OCI-LY1 (cell line): ENCODE measurements at regions not wholly inside any gene's neighbourhood (a gene's known extent, or its start where the extent isn't known, plus 50 kb on each side); places are given as distances from the start of the nearest gene placed in this dataset.
"Not testable (repeated sequence)": the region's sequence is repeated elsewhere in the genome, so short reads cannot be mapped to it uniquely, and the experiment has no call there.

Experiments
- H2AFZ ChIP-seq: fragments of 200-600 bp; sonication (generic), shearing (Covaris generic); 2 replicates; pipeline ENCODE4 v1.6.0; 2014; ENCODE audit warnings: antibody characterized with exemption, mild to moderate bottlenecking, low read length
- H3F3A ChIP-seq: fragments of 200-600 bp; sonication (generic), shearing (Covaris generic); 2 replicates; pipeline ENCODE4 v1.6.0; 2014; ENCODE audit warnings: mild to moderate bottlenecking, antibody characterized with exemption, low read length, moderate library complexity; ENCODE audit not compliant: insufficient read depth
- H3K27ac ChIP-seq: fragments of 200-600 bp; sonication (generic); 2 replicates; pipeline ENCODE4 v1.5.1; 2014; ENCODE audit warnings: low read length, mixed run types, mild to moderate bottlenecking, low read depth; ENCODE audit not compliant: poor library complexity, severe bottlenecking
- H3K27me3 ChIP-seq: fragments of 200-600 bp; sonication (generic); 2 replicates; pipeline ENCODE4 v1.6.0; 2014; ENCODE audit warnings: antibody characterized with exemption, mild to moderate bottlenecking, low read length, moderate library complexity; ENCODE audit not compliant: insufficient read depth
- H3K36me3 ChIP-seq: fragments of 200-600 bp; sonication (generic); 2 replicates; pipeline ENCODE4 v1.6.1; 2014; ENCODE audit warnings: mild to moderate bottlenecking, antibody characterized with exemption, low read length, moderate library complexity, mixed read lengths; ENCODE audit not compliant: insufficient read depth
- H3K4me1 ChIP-seq: fragments of 200-600 bp; sonication (generic); 2 replicates; pipeline ENCODE4 v1.5.1; 2014; ENCODE audit warnings: mild to moderate bottlenecking, low read length, moderate library complexity; ENCODE audit not compliant: insufficient read depth, severe bottlenecking
- H3K4me2 ChIP-seq: fragments of 200-600 bp; sonication (generic), shearing (Covaris generic); 2 replicates; pipeline ENCODE4 v1.6.1; 2014; ENCODE audit warnings: low read length
- H3K4me3 ChIP-seq: fragments of 200-600 bp; sonication (generic); 2 replicates; pipeline ENCODE4 v1.5.1; 2014; ENCODE audit warnings: low read length, low read depth, mild to moderate bottlenecking, mixed read lengths; ENCODE audit not compliant: poor library complexity, severe bottlenecking
- H3K79me2 ChIP-seq: fragments of 200-600 bp; shearing (Covaris generic); 2 replicates; pipeline ENCODE4 v1.6.1; 2016; ENCODE audit warnings: mixed run types, low read length, mixed read lengths; ENCODE audit not compliant: insufficient read depth
- H3K9ac ChIP-seq: fragments of 200-600 bp; sonication (generic), shearing (Covaris generic); 2 replicates; pipeline ENCODE4 v1.6.1; 2014; ENCODE audit warnings: mild to moderate bottlenecking, low read length, mixed read lengths
- H3K9me2 ChIP-seq: fragments of 200-600 bp; sonication (generic), shearing (Covaris generic); 2 replicates; pipeline ENCODE4 v1.6.1; 2014; ENCODE audit warnings: low read depth, mild to moderate bottlenecking, low read length, mixed read lengths
- H3K9me3 ChIP-seq: fragments of 200-600 bp; shearing (Covaris generic); 2 replicates; pipeline ENCODE4 v1.6.1; 2014; ENCODE audit warnings: low read length, mixed read lengths
- H4K20me1 ChIP-seq: fragments of 200-600 bp; sonication (generic), shearing (Covaris generic); 2 replicates; pipeline ENCODE4 v1.6.0; 2016; ENCODE audit warnings: mild to moderate bottlenecking, low read length; ENCODE audit not compliant: insufficient read depth
- EZH2 ChIP-seq: fragments of 200-600 bp; sonication (generic), shearing (Covaris generic); IDR thresholded peaks from 2 replicates; pipeline ENCODE4 v1.8.0; 2017; ENCODE audit warnings: borderline replicate concordance, mixed run types, mild to moderate bottlenecking, antibody characterized with exemption, low read length, moderate library complexity, mixed read lengths
- TF ChIP-seq, protein P1 (sequence below): fragments of 200-600 bp; sonication (generic), shearing (Covaris generic); IDR thresholded peaks from 2 replicates; pipeline ENCODE4 v1.5.1; 2017; ENCODE audit warnings: mild to moderate bottlenecking, antibody characterized with exemption, low read length, moderate library complexity, mixed read lengths

DNA sequence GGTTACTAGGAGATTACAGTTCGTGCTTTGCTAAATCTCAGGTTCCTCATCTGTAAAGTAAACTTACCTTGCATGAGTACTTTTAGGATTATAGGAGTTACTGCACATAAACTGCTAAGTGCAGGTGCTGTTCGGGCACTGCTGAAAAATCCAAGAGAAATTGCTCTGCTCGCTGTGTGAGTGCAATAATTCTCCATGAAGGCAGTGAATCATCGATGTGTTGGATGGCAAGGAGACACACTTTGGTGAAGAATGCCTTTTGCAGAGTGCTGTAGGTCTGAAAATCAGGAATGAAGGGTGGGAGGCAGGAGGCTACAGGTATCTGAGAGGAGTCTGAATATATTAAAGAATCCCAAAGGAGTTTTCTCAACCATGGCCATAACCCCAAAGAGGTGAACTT is 113.0 kb downstream of the CHIC2 start:
- TF ChIP-seq, protein P1, sequence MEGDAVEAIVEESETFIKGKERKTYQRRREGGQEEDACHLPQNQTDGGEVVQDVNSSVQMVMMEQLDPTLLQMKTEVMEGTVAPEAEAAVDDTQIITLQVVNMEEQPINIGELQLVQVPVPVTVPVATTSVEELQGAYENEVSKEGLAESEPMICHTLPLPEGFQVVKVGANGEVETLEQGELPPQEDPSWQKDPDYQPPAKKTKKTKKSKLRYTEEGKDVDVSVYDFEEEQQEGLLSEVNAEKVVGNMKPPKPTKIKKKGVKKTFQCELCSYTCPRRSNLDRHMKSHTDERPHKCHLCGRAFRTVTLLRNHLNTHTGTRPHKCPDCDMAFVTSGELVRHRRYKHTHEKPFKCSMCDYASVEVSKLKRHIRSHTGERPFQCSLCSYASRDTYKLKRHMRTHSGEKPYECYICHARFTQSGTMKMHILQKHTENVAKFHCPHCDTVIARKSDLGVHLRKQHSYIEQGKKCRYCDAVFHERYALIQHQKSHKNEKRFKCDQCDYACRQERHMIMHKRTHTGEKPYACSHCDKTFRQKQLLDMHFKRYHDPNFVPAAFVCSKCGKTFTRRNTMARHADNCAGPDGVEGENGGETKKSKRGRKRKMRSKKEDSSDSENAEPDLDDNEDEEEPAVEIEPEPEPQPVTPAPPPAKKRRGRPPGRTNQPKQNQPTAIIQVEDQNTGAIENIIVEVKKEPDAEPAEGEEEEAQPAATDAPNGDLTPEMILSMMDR = no peak
- no peak for TF ChIP-seq EZH2

DNA sequence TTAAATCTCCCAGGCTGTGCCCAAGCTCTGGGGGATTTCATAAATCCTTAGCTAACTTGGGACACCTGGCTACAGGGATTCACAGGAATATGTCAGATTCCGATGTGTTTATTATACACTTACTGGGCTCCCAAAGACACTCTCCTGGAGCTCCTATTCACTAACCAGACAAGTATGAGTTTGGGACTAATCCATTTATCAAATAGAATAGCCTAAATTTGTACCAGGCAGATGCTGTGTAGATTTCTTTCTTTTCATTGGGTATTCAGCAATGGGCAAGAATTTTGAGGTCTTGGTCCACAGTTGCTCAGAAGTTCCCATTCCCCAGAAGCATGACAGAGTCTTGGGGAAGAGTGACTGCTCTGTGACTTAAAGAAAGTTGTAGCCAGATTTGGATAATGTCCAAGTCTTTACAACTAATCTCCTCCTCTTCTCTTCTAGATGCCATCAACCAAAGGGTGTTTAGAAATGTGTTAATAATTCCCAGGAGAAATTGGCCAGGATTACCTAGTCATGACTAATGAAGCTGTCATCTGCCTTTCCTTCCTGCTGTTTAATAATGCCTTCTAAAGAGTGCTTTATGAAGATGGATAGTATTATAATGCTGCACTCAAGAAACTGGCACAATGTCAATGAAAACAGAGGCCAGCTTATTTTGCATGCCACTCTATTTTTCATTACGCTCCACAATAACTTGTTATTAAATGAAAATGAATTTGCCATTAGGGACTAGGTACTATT is 120.9 kb downstream of the CHIC2 start:
- Histone ChIP-seq H3F3A (no peaks in the 10 kb centered on the region), H3K27ac (no peak overlapping the region), H3K9me3 (no peaks in the 10 kb centered on the region; the same call in 1 of the 2 replicates), H3K27me3 (no peaks in the 10 kb centered on the region), H3K79me2 (no peaks in the 10 kb centered on the region), H3K4me3 (no peak overlapping the region), H3K4me1 (no peaks in the 10 kb centered on the region), H4K20me1 (no peaks in the 10 kb centered on the region), H3K9me2 (no peaks in the 10 kb centered on the region), H3K4me2 (no peak overlapping the region), H3K36me3 (no peaks in the 10 kb centered on the region), H2AFZ (no peak overlapping the region), H3K9ac (no peak overlapping the region)
- no peak for TF ChIP-seq EZH2

More for the DNA sequence above, 113.0 kb downstream of the CHIC2 start:
- Histone ChIP-seq H3K27me3 (0 out of 2 replicates have a peak, but pooled peaks cover 4% of the 10 kb centered on the region), H3K36me3 (no peaks in the 10 kb centered on the region), H3K4me2 (no peak overlapping the region), H3K79me2 (no peaks in the 10 kb centered on the region), H4K20me1 (no peaks in the 10 kb centered on the region), H2AFZ (no peak overlapping the region), H3K4me1 (no peaks in the 10 kb centered on the region), H3K4me3 (no peak overlapping the region), H3K9ac (no peak overlapping the region), H3F3A (no peaks in the 10 kb centered on the region), H3K27ac (no peak overlapping the region), H3K9me3 (no peaks in the 10 kb centered on the region), H3K9me2 (no peaks in the 10 kb centered on the region)

DNA sequence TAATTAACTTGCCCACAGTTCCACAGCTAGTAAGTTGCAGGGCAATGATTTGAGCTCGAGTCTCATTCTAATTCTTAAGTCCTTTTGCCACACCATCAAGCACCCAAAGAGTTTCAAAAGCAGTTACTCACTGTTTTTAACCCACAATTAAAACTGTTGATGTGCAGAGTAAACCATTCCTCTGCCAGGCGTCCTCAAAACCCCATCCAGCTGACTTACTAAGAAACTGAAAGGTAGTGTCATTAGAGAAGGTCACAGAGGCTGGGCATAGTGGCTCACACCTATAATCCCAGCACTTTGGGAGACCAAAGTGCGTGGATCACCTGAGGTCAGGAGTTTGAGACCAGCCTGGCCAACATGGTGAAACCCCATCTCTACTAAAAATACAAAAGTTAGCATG is 121.7 kb downstream of the CHIC2 start:
- no peaks in the 10 kb centered on the region; the same call in 1 of the 2 replicates for H3K9me3 ChIP-seq
- no peaks in the 10 kb centered on the region for H3K79me2 ChIP-seq
- no peaks in the 10 kb centered on the region for H3K9me2 ChIP-seq
- H3K27ac ChIP-seq = no peak overlapping the region
- H3K4me1 ChIP-seq = no peaks in the 10 kb centered on the region
- H3K36me3 ChIP-seq = no peaks in the 10 kb centered on the region
- H2AFZ ChIP-seq = no peak overlapping the region
- no peak overlapping the region for H3K9ac ChIP-seq
- H3K27me3 ChIP-seq = no peaks in the 10 kb centered on the region
- no peak overlapping the region for H3K4me2 ChIP-seq
- H3K4me3 ChIP-seq = no peak overlapping the region
- TF ChIP-seq, protein P1 = no peak
- TF ChIP-seq EZH2 = no peak
- no peaks in the 10 kb centered on the region for H4K20me1 ChIP-seq
- H3F3A ChIP-seq = no peaks in the 10 kb centered on the region

DNA sequence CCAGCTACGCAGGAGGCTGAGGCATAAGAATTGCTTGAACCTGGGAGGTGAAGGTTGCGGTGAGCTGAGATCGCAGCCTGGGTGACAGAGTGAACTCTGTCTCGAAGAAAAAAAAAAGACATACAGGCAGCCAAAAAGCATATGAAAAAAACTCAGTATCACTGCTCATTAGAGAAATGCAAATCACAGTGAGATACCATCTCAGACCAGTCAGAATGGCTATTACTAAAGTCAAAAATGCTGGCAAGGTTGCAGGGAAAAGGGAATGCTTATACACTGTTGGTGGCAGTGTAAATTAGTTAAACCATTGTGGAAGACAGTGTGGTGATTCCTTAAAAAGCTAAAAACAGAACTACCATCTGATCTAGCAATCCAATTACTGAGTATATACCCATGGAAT is 123.1 kb downstream of the CHIC2 start:
- no peaks in the 10 kb centered on the region for H3K36me3 ChIP-seq
- no peaks in the 10 kb centered on the region for H3K9me2 ChIP-seq
- TF ChIP-seq EZH2 = no peak
- TF ChIP-seq, protein P1 = no peak
- H3K27me3 ChIP-seq = no peaks in the 10 kb centered on the region
- H3K9ac ChIP-seq = no peak overlapping the region
- H3K9me3 ChIP-seq = no peaks in the 10 kb centered on the region; the same call in 1 of the 2 replicates
- no peaks in the 10 kb centered on the region for H3K4me1 ChIP-seq
- no peaks in the 10 kb centered on the region for H3K79me2 ChIP-seq
- no peak overlapping the region for H3K4me2 ChIP-seq
- no peak overlapping the region for H3K27ac ChIP-seq
- H3K4me3 ChIP-seq = no peak overlapping the region
- no peaks in the 10 kb centered on the region for H4K20me1 ChIP-seq
- no peaks in the 10 kb centered on the region for H3F3A ChIP-seq
- no peak overlapping the region for H2AFZ ChIP-seq

DNA sequence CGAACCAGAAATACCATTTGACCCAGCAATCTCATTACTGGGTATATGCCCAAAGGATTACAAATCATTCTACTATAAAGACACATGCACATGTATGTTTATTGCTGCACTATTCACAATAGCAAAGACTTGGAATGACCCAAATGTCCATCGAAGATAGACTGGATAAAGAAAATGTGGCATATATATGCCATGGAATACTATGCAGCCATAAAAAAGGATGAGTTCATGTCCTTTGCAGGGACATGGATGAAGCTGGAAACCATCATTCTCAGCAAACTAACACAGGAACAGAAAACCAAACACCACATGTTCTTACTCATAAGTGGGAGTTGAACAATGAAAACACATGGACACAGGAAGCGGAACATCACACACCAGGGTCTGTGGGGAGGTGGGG is 124.5 kb downstream of the CHIC2 start:
- H3K27me3 ChIP-seq, H3K4me1 ChIP-seq, H3F3A ChIP-seq, H3K9me2 ChIP-seq, H2AFZ ChIP-seq, H3K27ac ChIP-seq, H3K4me2 ChIP-seq, H3K9me3 ChIP-seq, H3K4me3 ChIP-seq, H3K9ac ChIP-seq, H3K79me2 ChIP-seq, H4K20me1 ChIP-seq, H3K36me3 ChIP-seq: not testable (repeated sequence)
